ENCODE measurements at regions not wholly inside any gene's neighbourhood (a gene's known extent, or its start where the extent isn't known, plus 50 kb on each side); places are given as distances from the start of the nearest gene placed in this dataset.

DNA sequence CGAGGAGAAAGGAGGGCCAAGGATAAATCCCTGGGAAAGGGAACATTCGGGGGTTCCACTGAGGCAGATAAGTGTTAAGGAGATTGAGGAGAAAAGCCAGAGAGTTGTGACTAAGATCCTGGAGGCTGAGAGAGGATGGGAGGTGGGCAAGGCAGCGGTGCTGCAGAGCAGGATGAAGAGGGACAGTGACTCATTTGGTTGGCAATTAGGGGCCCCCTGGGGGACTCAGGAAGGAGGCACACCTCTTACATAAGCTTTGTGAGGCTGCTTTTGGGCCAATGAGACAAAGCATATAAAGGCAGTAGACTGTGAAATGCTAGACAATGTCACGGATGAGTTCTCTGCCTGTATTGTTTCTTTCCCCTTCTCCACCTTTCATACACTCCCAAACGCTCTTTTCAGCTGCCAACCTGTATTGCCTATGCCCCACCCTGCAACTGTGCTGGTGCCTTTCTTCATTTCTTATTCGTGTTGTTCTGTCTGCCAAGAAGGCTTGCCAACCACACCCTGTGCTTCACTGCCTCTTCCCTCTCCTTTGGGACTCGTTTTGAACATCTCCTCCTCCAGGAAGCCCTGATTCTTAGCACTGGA lies 246.8 kb upstream of the KIRREL3 start:
- no peak for DNase-seq

DNA sequence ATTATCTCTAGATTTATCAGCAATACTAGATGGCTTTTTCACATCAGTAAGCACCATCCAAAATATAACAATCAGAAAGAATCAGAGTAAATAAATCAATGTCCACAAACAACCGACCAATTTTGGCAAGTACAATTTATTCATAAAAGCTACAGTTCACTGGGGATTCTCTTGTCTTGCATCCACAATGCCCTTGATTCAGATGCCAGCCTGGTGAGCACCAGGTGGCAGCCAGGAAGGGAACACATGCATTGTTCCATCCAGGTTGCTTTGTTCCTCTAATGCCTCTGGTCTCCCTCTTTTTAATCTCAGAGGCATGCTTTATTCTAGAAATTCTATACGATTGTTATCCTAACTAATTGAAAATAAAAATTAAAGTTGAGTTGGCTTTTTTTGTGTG lies 242.1 kb upstream of the KIRREL3 start:
- no peak for DNase-seq

- no peak for DNase-seq
Observed at GRCh38 chr11:127238321-127238720, 237.8 kb upstream of the KIRREL3 start.

GRCh38 chr11:127236776-127237175 lies 236.2 kb upstream of the KIRREL3 start:
- no peak for DNase-seq

DNA sequence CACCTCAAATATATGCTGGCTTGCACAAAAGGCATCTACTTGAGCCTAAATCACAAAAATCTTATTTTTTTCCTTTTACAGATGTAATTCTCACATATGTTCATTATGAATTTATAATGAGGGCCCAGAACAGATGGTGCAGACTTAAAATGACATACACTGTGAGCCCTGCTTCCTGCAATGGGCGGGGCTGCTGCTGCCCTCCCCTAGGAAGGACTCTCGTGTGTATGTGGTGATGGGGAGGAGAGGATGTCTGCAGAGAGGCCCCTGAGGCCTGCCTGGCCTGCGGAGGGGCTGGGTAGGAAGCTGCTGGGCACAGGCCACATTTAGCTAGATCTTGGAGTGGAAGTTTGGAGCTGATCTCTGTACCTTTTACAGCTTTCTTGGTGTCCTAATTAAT lies 233.4 kb upstream of the KIRREL3 start:
- no peak for DNase-seq

DNA sequence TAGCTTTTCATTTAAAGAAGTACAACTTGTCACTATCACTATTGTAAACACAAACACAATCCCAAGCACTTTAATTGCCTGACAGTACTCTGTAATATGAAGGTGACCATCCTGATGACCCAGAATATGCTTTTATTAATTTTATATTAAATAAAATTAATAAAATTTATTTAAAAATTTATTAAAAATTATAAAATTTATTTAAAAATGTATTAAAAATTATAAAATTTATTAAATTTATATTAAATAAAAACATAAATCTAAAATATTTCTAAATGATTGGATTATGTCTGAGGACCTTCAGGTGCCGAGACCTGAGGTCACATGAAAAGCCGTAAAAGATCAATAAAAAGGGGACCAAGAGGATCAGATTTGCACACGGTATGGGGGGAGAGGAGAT lies 229.8 kb upstream of the KIRREL3 start:
- DNase-seq = no peak

GRCh38 chr11:127226949-127227348 lies 226.4 kb upstream of the KIRREL3 start:
- DNase-seq = no peak

- DNase-seq = no peak
Observed at GRCh38 chr11:127226380-127226779, 225.8 kb upstream of the KIRREL3 start.

- DNase-seq = no peak
Observed at GRCh38 chr11:127225619-127226018, 225.0 kb upstream of the KIRREL3 start.

- no peak for DNase-seq
Observed at GRCh38 chr11:127224276-127224675, 223.7 kb upstream of the KIRREL3 start.

DNA sequence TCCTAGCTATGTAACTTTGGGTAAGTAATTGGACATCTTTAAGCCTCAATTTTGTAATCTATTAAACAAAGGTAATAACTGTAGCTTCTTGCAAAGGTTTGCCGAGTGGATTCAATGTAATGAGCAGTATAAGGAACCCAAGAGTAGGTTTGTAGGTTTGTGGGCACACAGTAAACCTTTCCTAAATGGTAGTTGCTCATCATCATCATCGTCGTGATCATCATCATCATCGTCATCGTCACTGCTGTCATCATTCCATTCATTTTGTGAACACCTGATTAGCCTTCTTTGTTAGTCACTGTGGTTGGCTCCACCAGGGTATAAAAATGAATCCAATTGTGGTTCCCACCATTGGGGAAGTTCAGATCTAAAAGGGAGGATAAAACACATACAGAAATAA lies 223.1 kb upstream of the KIRREL3 start:
- no peak for DNase-seq

DNA sequence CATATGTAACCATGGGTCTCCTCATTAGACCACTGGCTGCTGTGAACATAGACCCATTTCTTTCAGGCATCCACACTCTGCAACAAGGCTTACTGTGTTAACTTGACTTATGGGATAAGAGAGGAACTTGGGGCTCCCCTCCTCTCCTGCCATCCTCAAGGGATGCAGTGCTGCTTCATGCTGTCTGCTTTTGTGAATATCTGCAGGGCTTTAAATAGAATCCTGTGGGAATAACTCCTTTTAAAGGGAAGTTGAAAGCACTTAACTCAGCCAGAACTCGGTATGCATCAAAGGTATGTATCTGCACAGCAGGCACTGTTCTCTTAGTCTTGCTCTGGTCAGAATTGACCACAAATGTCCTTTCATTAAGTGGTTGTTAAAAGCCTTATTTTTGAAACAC lies 222.5 kb upstream of the KIRREL3 start:
- no peak for DNase-seq

GRCh38 chr11:127219704-127220103 lies 219.1 kb upstream of the KIRREL3 start:
- DNase-seq = no peak

DNA sequence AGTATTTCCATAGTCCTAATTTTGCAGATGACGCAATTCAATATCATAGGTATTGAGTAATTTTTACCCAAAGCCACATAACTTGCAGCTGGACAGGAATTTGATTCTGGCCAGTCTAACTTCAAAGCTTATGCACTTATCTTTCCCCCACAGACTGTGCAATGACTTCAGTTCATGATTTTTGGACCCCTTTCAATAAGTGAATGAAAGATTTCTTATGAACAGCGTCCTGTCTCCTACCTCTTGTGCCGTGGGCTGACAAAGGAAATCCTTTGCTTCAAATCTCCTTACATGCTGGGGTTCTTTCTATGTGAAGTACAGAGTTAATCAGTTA lies 217.7 kb upstream of the KIRREL3 start:
- no peak for DNase-seq

GRCh38 chr11:127217452-127218274 lies 217.1 kb upstream of the KIRREL3 start:
- no peak for DNase-seq

- DNase-seq = no peak
Observed at GRCh38 chr11:127205688-127206217, 205.2 kb upstream of the KIRREL3 start.

DNA sequence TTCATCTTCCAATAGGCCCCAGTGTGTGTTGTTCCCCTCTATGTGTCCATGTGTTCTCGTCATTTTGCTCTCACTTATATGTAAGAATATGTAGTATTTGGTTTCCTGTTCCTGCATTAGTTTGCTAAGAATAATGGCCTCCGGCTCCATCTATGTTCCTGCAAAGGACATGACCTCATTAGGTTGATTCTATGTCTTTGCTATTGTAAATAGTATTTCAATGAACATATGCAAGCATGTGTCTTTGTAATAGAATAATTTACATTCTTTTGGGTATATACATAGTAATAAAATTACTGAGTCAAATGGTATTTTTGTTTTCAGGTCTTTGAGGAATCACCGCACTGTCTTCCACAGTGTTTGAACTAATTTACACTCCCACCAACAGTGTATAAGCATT lies 202.9 kb upstream of the KIRREL3 start:
- DNase-seq = no peak

- DNase-seq = no peak
Observed at GRCh38 chr11:127202105-127202504, 201.5 kb upstream of the KIRREL3 start.

- no peak for DNase-seq
Observed at GRCh38 chr11:127199306-127199801, 198.8 kb upstream of the KIRREL3 start.

DNA sequence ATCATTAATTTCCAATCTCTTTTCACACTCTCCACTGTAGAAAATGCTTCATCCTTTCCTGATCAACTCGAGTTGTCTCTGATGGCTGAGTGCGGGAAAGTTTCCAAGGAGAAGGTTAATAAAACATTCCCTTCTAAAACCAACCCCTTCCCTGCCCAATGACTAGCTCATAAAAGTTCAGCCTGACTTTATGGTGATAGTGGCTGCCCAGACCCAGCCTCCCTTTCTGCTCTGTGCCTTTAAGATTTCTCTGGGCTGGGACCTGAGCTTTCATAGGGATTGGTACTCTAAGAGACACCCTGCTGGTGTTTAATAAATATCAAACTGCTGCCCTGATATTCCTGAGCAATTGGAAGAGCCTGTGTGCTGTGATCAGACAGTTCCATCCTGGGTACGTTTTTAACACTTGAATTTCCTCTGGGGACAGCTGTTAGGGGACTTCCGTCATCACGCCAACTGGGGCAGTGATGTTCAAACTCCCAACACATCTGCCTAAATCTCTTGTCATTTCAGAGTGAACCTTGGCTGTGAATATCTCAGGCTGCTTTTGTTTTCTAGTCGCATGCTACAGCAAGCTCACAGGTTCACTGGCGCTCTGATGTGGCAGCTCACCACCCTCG lies 195.0 kb upstream of the KIRREL3 start:
- no peak for DNase-seq

DNA sequence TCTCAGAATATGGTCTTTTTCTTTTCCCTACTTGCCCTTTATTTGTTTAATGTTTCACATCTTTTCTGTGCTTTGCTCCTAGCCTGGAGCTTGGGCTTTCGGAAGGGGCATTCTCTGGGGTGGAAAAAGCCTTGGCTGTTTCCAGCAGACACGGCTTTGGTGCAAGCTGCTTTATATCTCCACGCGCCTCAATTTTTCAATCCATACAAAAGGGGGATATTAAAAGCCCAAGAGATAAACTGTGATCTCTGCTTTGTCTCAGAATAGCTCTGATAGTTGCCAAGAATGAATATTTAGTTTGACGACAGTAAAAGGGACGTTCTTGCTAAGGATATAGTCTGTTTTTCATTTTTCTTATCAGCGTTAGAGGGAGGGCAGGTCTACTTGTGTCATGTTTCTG lies 194.0 kb upstream of the KIRREL3 start:
- no peak for DNase-seq

- no peak for DNase-seq
Observed at GRCh38 chr11:127193950-127194349, 193.4 kb upstream of the KIRREL3 start.

GRCh38 chr11:127191689-127192088 lies 191.1 kb upstream of the KIRREL3 start:
- DNase-seq = peak; percentile 7

- DNase-seq = no peak
Observed at GRCh38 chr11:127191261-127191660, 190.7 kb upstream of the KIRREL3 start.
